C4-2B (cell line): ENCODE measurements at regions not wholly inside any gene's neighbourhood (a gene's known extent, or its start where the extent isn't known, plus 50 kb on each side); places are given as distances from the start of the nearest gene placed in this dataset.

Source experiments
- CTCF ChIP-seq: fragments of 450-650 bp; conservative IDR thresholded peaks from 2 replicates; pipeline ENCODE4 v1.5.1; 2017; ENCODE audit warnings: mild to moderate bottlenecking
- ZFX ChIP-seq: fragments of 450-650 bp; IDR thresholded peaks from 2 replicates; pipeline ENCODE4 v1.6.1; 2017

GRCh38 chr2:125227843-125228392 lies 1202.8 kb downstream of the CNTNAP5 start:
- peak; percentile 47 for TF ChIP-seq CTCF
- no peak for TF ChIP-seq ZFX
